Left ventricle myocardium inferior (tissue), 1 donor: ENCODE measurements at regions not wholly inside any gene's neighbourhood (a gene's known extent, or its start where the extent isn't known, plus 50 kb on each side); places are given as distances from the start of the nearest gene placed in this dataset.
"Not testable (repeated sequence)": the region's sequence is repeated elsewhere in the genome, so short reads cannot be mapped to it uniquely, and the experiment has no call there.

Experiments used
- DNase-seq: peaks from one replicate; pipeline ENCODE4 v3.0.0-alpha.2; 2020
- H3K27ac ChIP-seq: fragments of 200-600 bp; replicated peaks from 2 replicates; pipeline ENCODE4 v1.8.0; 2021
- H3K27me3 ChIP-seq: fragments of 200-600 bp; 2 replicates; pipeline ENCODE4 v1.8.0; 2021; ENCODE audit warnings: low read depth
- H3K36me3 ChIP-seq: fragments of 200-600 bp; 2 replicates; pipeline ENCODE4 v1.8.0; 2021
- H3K4me1 ChIP-seq: fragments of 200-600 bp; 2 replicates; pipeline ENCODE4 v1.8.0; 2021
- H3K4me3 ChIP-seq: fragments of 200-600 bp; 2 replicates; pipeline ENCODE4 v1.8.0; 2021; ENCODE audit warnings: mild to moderate bottlenecking, moderate library complexity
- H3K9me3 ChIP-seq: fragments of 200-600 bp; replicated peaks from 2 replicates; pipeline ENCODE4 v1.8.0; 2021
- intact Hi-C: fragments of 100-400 bp; cut with micrococcal nuclease; formaldehyde crosslinking; loops from one replicate; pipeline ENCODE4 v1.11.0; 2022
- TF ChIP-seq, protein P1 (sequence below): fragments of 200-600 bp; IDR thresholded peaks from 2 replicates; pipeline ENCODE4 v1.8.0; 2021; ENCODE audit warnings: antibody characterized with exemption, mild to moderate bottlenecking, borderline replicate concordance
- donor health status: DM: no; HTN: yes; CAD: no; lungs with severe emphysema.

DNA sequence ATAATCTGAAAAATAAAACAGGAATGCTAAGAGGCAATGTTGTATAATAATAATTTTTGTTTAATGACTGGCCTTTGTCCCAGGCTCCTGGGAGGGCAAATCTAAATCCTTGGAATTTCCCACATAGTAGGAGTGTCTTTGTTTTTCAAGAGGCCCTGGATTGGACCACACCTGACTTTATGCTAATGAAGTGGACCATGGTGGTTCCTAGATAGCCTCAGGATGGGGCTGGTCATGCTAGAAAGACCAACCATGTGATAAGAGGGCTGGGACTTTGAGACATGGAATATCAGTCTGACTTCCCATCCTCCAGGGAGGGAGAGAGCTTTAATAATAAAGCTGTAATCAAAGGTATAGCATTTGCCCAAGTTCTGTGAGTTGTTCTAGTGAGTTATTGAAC is 138.2 kb upstream of the RAB4A start:
- TF ChIP-seq, protein P1, sequence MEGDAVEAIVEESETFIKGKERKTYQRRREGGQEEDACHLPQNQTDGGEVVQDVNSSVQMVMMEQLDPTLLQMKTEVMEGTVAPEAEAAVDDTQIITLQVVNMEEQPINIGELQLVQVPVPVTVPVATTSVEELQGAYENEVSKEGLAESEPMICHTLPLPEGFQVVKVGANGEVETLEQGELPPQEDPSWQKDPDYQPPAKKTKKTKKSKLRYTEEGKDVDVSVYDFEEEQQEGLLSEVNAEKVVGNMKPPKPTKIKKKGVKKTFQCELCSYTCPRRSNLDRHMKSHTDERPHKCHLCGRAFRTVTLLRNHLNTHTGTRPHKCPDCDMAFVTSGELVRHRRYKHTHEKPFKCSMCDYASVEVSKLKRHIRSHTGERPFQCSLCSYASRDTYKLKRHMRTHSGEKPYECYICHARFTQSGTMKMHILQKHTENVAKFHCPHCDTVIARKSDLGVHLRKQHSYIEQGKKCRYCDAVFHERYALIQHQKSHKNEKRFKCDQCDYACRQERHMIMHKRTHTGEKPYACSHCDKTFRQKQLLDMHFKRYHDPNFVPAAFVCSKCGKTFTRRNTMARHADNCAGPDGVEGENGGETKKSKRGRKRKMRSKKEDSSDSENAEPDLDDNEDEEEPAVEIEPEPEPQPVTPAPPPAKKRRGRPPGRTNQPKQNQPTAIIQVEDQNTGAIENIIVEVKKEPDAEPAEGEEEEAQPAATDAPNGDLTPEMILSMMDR, result no peak
- H3K4me3 ChIP-seq, result no peak overlapping the region
- H3K27ac ChIP-seq, result no peak overlapping the region
- H3K36me3 ChIP-seq, result no peaks in the 10 kb centered on the region
- no peaks in the 10 kb centered on the region for H3K9me3 ChIP-seq
- intact Hi-C loops, result no loop called here
- H3K27me3 ChIP-seq, result peaks cover 10% of the 10 kb centered on the region
- H3K4me1 ChIP-seq, result peaks cover 16% of the 10 kb centered on the region
- DNase-seq, result no peak

GRCh38 chr1:229133151-229133550 is 137.8 kb upstream of the RAB4A start:
- no peak for DNase-seq
- H3K4me3 ChIP-seq, result no peak overlapping the region
- H3K9me3 ChIP-seq, result no peaks in the 10 kb centered on the region
- intact Hi-C loops, result no loop called here
- no peak overlapping the region for H3K27ac ChIP-seq
- H3K36me3 ChIP-seq, result no peaks in the 10 kb centered on the region
- TF ChIP-seq, protein P1, result no peak
- H3K4me1 ChIP-seq, result peaks cover 14% of the 10 kb centered on the region
- H3K27me3 ChIP-seq, result peaks cover 10% of the 10 kb centered on the region

DNA sequence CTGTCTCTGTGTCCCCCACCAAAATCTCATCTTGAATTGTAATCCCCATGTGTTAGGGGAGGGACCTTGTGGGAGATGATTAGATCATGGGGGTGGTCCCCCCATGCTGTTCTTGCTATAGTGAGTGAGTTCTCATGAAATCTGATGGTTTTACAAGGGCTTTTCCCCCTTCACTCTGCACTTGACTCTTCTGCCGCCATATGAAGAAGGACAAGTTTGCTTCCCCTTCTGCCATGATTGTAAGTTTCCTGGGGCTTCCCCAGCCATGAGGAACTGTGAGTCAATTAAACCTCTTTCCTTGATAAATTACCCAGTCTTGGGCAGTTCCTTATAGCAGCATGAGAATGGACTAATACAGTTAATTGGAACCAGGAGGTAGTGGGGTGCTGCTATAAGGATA is 137.1 kb upstream of the RAB4A start:
- no peak for DNase-seq
- Histone ChIP-seq H3K36me3 (no peaks in the 10 kb centered on the region), H3K4me3 (no peak overlapping the region), H3K4me1 (peaks cover 7% of the 10 kb centered on the region), H3K27me3 (peaks cover 10% of the 10 kb centered on the region), H3K9me3 (no peaks in the 10 kb centered on the region), H3K27ac (no peak overlapping the region)
- TF ChIP-seq, protein P1, result no peak
- intact Hi-C loops, result no loop called here

- H3K27ac ChIP-seq, H3K9me3 ChIP-seq, H3K4me1 ChIP-seq: not testable (repeated sequence)
These were observed 136.3 kb upstream of the RAB4A start for GRCh38 chr1:229134381-229135217.

DNA sequence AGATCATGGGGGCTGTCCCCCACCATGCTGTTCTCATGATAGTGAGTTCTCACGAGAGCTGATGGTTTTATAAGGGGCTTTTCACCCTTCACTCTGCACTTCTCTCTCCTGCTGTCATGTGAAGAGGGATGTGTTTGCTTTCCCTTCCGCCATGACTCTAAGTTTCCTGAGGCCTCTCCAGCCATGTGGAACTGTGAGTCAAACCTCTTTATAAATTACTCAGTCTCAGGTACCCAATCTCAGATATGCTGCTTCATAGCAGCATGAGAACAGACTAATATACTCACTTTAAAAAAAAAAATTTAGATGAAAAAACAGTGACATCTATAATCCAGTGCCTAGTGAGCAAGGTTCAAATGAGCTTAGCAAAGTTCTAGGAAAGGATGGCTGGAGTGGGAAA is 135.1 kb upstream of the RAB4A start:
- H3K27ac ChIP-seq, result no peak overlapping the region
- no peaks in the 10 kb centered on the region for H3K4me1 ChIP-seq
- H3K36me3 ChIP-seq, result no peaks in the 10 kb centered on the region
- H3K9me3 ChIP-seq, result no peaks in the 10 kb centered on the region
- no peak overlapping the region for H3K4me3 ChIP-seq
- no peaks in the 10 kb centered on the region for H3K27me3 ChIP-seq
- intact Hi-C loops, result no loop called here
- DNase-seq, result no peak
- TF ChIP-seq, protein P1, result no peak

More at GRCh38 chr1:229134381-229135217, 136.3 kb upstream of the RAB4A start:
- H3K27me3 ChIP-seq, H3K36me3 ChIP-seq, intact Hi-C loops, DNase-seq, H3K4me3 ChIP-seq: not testable (repeated sequence)

GRCh38 chr1:229136822-229137221 is 134.1 kb upstream of the RAB4A start:
- H3K36me3 ChIP-seq, result no peaks in the 10 kb centered on the region
- no peak for DNase-seq
- no peak overlapping the region for H3K27ac ChIP-seq
- TF ChIP-seq, protein P1, result no peak
- no peaks in the 10 kb centered on the region for H3K4me1 ChIP-seq
- H3K4me3 ChIP-seq, result no peak overlapping the region
- H3K9me3 ChIP-seq, result no peaks in the 10 kb centered on the region
- H3K27me3 ChIP-seq, result no peaks in the 10 kb centered on the region
- intact Hi-C loops, result no loop called here
